ENCODE measurements at regions not wholly inside any gene's neighbourhood (a gene's known extent, or its start where the extent isn't known, plus 50 kb on each side); places are given as distances from the start of the nearest gene placed in this dataset.
"Not testable (repeated sequence)": the region's sequence is repeated elsewhere in the genome, so short reads cannot be mapped to it uniquely, and the experiment has no call there.

DNA sequence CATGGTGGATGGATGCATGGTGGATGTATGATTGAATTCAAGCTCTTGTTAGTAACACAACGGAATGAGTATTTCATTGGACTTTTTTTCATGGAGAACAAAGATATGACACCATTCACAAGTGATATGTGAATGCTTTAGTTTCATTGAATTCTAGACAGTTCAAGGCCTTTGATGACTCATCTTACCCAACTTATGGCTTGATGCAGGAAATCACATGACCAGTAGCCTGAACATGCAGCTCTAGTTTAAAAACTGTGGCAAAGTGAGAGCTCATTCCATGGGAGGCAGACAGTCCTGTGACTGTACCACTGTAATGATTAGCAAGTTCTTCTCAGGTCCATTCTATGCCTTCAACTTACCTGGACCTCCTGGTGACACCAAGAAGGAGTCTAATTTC is 1239.3 kb downstream of the TYW1 start:
- DNase-seq (ENCODE audit: low spot score): no peak

DNA sequence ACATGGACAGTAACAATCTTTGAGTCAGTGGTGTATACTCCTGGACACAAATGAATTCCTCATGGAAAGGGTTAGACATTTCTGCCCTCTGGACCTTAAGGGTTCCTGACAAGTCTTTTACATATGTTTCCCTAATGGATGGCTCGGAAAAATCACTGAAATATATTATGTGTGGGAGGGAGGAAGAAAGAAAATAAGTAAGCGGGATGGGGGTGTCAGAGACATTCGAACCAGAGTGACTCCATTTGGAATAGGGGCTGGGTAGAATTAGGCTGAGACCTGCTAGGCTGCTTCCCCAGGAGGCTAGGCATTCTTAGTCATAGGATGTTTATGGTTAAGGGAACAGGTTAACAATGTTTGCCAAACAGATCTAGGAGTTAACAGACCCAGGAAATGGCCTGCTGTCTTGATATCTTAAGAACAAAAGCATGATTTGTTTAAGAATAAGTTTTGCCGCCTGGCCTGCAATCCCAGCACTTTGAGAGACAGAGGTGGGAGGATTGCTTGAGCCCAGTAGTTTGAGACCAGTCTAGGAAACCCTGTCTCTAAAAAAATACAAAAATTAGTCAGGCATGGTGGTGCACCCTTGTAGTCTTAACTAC is 1241.7 kb downstream of the TYW1 start:
- no peak for DNase-seq (ENCODE audit: low spot score)

DNA sequence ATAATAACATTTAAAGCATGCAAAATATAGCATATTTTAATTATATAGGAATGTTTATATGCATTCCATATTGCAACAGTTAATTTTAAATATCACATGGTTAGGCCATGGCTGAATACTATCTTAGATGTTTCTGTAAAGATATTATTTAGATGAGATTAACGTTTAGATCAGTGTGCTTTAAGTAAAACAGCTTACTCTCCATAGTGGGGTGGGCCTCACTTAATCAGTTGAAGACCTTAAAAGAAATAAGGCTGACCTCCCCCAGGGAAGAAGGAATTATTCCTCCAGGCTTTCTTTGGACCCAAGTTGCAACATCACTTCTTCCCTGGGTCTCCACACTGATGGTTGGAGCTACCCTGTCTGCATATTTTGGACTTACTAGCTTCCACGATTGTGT is 1246.5 kb downstream of the TYW1 start:
- no peak for DNase-seq (ENCODE audit: low spot score)

DNA sequence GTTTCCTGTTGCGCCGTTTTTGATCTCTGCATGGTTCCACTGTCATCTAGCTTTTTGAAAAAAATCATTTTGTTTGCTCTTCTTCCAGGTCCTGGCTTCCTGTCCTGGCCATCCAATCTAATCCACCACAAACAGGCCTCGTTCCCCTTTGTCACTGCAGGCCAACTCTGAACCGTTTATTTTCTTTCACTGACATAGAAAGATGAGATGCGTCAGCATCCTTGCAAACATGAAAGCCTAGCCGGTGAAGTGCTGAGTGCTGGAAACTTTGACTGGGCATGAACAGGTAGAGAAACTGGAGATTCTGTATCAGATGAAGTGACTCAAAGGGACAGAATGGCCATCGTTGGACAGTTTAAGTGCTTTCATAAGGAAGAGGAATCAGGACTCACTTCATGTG is 1247.8 kb downstream of the TYW1 start:
- no peak for DNase-seq (ENCODE audit: low spot score)

DNA sequence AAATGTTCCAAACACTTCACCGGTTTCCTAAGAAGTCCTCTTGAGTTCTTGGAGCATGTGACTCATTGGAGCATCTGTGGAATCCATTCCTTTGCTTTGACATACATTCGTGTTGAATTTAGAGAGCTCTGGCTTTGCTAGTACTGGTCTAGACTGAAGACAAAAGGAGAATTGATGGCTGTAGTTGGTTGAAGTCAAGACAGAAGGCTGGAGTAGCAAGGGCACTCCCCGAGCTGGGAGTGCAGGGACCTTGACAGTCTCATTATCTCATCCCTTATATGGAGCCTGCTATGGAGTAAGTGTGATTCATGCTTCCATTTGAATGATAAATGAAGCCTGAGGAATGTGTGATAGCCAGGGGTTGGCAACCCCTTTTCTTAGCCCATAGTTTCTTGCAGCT is 1249.1 kb downstream of the TYW1 start:
- no peak for DNase-seq (ENCODE audit: low spot score)

DNA sequence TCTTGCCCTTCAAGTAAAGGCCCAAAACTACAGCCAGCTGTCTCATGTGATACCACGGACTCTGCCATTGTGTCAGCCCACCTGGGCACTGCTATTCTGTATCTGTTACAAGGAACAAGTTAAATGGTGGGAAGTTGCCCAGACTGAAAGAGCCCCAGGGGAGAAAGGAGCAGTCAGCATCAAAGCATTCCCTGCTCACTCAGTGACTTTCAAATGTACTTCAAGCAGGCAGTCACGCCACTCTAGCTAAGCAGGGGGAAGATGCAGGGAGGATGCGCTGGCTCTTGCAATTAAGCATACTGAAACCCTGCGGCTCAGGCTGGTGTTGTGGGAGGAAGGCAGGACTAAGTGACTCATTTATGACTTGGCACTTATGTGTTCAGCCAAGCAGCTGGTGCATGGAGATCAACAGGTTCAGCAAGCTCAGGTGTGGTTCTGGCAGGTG is 1249.6 kb downstream of the TYW1 start:
- peak; percentile 35 for DNase-seq (ENCODE audit: low spot score)

DNA sequence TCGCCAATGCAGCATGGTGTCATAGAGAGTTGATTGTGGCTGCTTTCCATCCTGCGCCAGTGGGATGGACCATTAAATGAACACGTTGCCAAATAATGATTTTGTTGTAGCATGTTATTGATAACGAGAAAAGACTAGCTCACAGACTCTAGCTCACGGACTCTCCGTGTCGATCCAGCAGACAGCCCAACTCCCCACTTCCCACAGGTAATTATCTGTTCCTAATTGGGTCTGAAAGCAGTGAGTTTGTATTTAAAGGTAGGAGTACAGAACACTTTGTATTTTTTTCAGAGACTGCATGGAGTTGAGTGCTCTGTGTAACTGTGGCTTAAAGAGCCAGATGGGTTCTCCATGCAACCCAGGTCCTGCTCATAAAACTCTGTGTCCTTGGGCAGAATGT is 1250.5 kb downstream of the TYW1 start:
- DNase-seq (ENCODE audit: low spot score): no peak

DNA sequence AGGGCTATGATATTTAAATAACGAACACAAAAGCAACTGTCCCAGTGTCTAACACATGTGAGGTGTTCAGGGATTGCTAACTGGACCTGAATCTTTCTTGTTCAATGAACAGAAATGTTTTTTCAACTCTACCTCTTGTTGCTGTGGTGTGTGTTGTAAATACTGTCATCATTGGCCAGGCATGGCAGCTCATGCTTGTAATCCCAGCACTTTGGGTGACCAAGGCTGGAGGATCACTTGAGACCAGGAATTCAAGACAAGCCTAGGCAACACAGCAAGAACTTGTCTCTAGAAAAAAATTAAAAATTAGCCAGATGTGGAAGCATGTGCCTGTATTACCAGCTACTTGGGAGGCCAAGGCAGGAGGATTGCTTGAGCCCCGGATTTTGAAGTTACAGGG is 1250.9 kb downstream of the TYW1 start:
- DNase-seq (ENCODE audit: low spot score): no peak

DNA sequence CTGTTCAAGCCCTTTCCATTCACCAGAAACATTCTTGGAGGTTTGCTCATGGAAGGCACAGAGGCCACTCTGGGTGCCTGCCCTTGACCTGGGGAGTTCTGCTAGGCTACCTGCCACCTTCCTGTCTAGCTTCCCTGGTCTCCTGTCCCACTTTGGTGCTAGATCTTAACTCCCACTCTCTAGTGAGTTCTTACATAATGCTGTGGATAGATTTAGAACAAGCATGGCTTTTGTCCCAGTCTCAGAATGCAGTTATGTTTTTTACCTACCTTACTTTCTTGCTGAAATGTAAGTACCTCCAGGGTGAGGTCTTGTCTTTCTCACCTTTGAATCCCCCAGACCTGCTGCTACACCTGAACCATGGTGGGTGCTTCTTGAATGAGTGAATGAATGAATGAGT is 1252.3 kb downstream of the TYW1 start:
- no peak for DNase-seq (ENCODE audit: low spot score)

DNA sequence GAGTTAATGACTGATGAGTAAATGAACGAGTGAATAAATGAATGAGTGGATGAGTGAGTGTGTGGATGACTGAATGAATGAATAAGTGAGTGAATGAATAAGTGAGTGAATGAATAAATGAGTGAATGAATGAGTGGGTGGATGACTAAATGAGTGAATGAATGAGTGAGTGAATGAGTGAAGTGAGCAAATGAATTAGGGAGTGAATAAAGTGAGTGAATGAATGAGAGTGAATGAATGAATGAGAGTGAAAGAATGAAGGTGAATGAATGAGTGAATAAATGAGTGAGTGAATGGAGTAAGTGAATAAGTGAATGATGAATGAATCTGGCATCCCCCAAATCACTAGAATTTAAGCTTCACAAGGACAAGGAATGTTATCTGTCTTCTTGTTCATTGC is 1253.0 kb downstream of the TYW1 start:
- no peak for DNase-seq (ENCODE audit: low spot score)

DNA sequence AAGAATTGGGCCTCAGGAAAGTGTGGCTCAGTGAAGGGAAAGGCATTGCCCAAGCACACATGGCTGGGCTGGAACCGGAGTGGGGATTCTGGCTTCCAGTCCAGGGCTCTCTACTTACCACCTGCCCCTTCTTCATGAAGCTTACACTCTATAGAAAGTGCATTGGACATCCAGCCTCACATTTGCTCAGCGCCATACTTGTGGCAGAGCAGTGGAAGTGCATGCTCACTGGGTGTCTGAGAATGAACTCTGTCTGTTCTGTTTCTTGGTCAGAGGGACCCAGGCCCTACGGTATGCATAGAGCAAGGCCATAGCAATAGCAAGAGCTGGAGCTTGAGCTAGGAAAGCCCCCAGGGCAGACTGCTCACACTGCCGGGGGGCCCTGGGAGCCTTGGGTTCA is 1253.5 kb downstream of the TYW1 start:
- no peak for DNase-seq (ENCODE audit: low spot score)

DNA sequence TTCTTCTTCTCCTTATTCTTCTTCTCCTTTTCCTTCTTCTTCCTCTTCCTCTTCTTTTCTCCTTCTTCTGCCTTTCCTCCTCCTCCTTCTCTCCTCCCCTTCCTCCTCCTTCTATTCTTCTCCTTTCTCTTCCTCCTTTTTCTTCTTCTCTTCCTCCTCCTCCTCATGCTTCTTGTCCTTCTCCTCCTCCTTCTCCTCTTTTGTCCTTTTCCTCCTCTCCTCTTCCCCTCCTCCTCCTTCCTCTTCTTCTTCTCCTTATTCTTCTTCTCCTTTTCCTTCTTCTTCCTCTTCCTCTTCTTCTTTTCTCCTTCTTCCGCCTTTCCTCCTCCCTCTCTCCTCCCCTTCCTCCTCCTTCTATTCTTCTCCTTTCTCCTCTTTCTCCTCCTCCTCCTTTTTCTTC is 1258.2 kb downstream of the TYW1 start:
- DNase-seq (ENCODE audit: low spot score): not testable (repeated sequence)

DNA sequence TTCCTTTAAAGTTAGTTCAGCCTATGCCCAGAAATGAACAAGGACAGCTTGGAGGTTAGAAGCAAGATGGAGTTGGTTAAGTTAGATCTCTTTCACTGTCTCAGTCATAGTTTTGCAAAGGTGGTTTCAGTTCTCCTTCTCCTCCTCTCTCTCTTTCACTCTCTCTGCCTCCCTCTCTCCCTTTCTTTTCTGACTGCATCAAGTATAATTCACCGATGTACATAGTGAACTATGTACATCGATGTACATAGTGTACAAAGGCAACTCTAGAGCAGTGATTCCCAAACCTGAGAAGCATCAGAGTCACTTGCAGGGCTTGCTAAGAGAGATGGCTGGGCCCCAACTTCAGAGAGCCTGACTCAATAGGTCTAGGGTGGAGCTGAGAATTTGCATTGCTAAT is 1259.7 kb downstream of the TYW1 start:
- DNase-seq (ENCODE audit: low spot score): no peak

DNA sequence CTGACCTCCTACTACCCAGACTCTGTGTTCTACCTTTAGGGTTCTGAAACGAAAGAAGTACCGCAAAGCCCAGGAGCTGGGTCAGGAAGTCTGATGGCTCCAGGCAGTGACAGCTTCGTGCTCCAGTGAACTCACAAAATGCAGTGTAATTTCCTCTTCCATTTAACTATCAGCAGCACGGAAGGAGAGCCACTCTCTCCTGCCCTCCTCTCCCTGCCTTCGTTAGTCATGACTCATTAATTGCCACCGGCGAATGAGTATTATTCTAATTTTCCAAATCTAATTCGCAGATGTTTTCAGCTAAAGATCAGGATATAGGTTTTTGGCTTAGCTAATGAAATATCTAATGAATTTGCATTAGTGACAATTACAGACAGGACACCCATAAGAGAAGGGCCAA is 1262.0 kb downstream of the TYW1 start:
- DNase-seq (ENCODE audit: low spot score): no peak

DNA sequence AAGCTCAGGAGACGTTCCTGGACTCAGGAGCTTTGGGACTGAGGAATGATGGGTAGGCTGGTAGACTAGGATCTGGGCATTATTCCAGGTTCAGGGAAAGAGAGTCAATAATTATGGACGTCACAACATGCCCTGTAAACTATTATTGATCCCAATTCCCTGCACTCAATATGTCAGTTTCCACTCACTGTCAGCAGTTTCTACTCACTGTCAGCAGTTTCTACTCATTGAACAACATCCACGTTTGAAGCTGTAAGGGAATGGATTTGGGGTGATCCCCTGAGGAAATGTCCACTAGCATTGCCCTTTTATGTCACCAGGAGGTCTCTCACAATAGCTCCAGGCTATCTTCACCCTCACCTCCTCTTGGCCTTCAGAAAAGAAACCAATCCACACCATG is 1268.6 kb downstream of the TYW1 start:
- no peak for DNase-seq (ENCODE audit: low spot score)

DNA sequence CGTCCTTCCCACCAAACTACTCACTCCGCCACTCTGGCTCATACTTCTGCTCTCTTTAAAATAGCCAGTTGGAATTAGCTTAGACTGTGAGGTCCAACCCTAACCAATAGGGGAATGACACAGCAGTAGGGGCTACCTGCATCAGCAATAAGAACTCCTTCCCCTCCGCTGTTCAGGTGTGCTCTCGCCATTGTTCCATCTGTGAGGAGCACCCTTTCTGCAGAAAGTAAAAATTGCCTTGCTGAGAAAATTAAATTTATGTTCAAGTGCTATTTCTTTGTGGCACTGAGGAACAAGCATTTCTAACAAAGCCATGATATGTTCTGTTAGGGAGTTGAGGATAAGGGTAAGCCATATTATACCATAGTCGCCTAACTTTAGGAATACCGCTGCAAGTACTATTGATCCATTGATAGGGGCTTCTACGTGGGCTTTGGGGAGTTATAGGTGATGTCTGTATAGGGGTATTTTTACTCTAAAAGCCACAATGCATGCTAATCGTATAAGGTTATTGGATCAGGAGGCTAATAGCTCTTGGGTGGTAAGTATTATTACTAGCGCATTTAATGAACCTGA is 1269.5 kb downstream of the TYW1 start:
- DNase-seq (ENCODE audit: low spot score): no peak

DNA sequence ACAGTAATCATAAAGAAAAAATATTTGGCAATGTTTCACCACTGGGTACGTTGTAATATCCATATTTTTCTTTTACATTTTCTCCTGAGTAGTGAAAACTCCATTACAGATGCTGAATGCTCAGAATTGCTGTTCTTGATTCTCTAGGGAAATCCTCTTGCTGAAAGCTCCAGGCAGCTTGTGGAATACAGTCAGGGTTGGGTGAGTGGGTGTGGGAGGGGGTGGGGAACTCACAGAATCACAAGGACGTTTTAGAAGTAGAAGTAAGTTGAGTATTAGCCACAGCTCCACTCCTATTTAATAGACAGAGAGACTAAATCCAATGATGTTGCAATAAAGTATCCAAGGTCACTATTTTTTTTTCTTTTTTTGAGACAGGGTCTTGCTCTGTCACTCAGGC is 1270.9 kb downstream of the TYW1 start:
- no peak for DNase-seq (ENCODE audit: low spot score)

DNA sequence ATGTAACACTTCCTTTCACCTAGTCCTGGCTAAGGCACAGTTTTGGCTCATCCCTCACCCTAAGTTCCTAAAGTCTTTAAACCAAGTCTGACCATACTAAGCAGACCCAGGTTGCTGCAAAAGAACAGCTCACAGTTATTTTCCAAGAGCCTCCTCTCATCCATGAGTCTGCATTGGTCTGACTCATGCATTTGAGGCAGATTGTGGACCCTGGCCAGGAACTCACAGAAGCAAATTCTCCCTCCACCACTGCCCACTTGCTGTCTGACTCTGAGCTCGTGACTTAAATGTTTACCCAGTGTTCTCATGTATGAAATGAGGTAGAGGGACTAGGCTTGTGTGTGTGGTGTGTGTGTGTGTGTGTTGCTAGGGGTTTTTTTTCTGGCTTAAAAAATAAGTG is 1272.8 kb downstream of the TYW1 start:
- DNase-seq (ENCODE audit: low spot score): peak; percentile 78

DNA sequence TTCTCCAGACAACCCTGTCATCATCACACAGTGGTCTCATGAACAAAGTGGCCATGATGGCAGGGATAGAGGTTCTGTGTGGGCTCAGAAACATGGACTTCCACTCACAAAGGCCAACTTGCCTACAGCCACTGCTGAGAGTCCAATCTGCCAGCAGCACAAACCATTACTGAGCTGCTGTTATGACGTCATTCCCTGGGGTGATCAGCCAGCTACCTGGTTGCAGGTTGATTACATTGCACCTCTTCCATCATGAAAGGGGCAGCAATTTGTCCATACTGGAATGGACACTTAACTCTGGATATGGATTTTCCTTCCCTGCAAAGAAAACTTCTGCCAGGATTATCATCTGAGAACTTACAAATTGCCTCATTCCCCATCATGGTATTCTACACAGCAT is 1275.9 kb downstream of the TYW1 start:
- DNase-seq (ENCODE audit: low spot score): no peak

DNA sequence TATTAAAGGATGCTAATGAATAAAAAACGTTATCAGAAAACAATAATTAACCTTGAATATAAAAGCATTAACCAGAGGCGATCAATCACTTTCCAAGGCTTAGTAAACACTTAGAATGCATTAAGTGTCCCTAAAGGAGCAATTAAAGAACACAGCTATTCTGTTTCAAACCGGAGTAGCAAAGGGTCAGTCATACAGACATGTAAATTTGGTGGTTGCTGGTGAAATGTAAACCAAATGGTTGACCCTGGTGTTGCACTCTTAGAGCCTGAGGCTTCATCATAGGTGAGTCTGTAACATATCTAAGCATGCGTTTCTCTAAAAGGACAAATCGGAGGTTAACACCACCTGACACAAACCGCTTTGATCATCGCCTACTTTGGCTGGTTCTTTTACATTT is 1280.1 kb downstream of the TYW1 start:
- no peak for DNase-seq (ENCODE audit: low spot score)

DNA sequence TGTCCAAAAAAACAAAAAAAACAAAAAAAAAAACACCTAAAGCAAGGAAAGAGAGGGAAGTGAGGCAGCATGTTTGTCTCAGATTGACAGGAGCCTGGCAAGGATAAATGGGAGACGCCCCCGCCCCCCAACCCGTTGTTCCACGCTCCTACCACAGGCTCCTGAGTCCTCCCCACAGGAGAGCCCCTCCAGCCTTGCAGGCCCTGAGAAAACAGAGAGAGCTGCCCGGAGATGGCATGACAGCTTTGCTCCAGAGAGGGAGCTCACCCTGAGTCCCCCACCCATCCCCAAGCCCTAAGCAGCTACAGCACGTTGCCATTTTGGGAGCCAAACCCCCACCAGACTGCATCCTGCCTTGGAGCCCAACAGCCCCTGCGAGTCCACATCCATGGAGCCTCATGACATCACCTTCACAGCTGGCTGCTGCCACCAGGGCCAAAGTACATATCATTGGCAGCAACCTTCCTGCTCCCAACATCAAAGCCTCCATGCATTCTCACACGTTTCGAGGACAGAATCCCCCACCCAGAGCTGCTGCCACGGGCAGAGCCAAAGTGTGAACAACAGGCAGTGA is 1283.3 kb downstream of the TYW1 start:
- DNase-seq (ENCODE audit: low spot score): no peak

DNA sequence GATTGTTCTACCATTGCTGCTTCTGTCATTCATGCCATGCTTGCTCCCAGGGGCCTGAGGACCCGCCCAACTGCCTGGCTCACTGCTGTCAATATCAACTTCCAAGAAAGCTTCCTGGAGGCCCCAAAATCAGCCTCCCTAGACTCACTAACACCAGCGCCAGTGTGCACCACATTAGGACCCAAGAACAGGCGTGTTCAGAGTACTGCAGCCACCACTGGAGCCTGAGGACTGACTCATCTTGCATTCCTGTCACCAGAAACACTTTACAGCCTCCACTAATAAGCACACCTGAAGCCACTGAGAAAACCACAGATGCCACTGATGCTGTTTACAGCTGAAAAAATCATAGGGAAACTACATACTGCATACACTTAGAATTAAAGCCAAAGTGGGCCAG is 1284.3 kb downstream of the TYW1 start:
- DNase-seq (ENCODE audit: low spot score): no peak

DNA sequence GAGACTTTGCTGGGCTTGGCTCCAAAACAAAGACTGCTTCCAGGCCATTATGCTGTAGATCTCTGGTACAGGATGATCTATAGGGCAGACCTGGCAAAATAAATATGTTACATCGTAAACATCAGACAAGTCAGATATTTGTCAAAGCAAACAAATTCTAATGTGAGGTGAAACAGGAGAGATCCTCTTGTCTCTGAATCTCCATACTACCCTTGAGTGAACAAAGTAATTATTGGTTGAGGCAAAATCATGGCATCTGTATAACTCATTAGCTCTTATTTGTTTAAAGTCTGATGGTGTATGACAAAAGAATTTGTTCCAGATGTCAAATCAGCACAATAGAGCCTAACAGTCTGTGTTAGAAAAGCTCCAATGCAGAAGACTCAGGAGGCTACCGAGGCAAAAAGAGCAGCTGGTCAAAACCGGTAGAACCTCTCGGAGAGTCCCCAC is 1291.5 kb downstream of the TYW1 start:
- DNase-seq (ENCODE audit: low spot score): no peak

DNA sequence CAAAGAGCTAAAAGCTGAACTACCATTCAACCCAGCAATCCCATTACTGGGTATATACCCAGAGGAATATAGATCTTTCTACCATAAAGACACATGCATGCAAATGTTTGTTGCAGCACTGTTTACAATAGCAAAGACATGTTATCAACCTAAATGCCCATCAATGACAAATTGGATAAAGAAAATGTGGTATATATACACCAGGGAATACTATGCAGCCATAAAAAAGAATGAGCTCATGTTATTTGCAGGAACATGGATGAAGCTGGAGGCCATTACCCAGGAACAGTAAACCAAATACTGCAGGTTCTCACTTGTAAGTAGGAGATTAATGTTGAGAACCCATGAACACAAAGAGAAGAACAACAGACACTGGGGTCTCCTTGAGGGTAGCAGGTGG is 1295.1 kb downstream of the TYW1 start:
- no peak for DNase-seq (ENCODE audit: low spot score)

Data from umbilical cord (tissue), 1 donor.